MV-4-11 (cell line): ENCODE measurements at regions not wholly inside any gene's neighbourhood (a gene's known extent, or its start where the extent isn't known, plus 50 kb on each side); places are given as distances from the start of the nearest gene placed in this dataset.
"Not testable (repeated sequence)": the region's sequence is repeated elsewhere in the genome, so short reads cannot be mapped to it uniquely, and the experiment has no call there.

Experiments
- DNase-seq: peaks from one replicate; lab custom pipeline; 2025; lab: John Stamatoyannopoulos, UW

DNA sequence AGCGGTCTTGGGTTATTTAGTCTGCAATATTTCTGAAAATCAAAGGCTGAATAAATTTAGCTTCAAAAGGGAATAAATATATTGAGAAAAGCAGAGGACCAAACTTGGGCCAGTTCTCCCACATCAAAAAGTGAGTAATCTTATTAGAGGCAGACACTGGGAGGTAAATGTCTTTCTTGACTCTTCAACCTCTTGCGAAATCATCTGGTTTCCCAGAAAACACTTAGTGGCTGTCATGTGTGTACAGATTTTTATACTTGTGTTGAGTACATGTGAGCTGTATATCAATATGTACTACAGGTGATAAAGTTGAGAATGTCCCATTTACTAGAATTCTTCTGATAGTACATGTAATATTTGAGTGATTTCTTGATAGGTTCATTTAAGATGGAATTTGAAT lies 454.9 kb downstream of the PRR16 start:
- no peak for DNase-seq

DNA sequence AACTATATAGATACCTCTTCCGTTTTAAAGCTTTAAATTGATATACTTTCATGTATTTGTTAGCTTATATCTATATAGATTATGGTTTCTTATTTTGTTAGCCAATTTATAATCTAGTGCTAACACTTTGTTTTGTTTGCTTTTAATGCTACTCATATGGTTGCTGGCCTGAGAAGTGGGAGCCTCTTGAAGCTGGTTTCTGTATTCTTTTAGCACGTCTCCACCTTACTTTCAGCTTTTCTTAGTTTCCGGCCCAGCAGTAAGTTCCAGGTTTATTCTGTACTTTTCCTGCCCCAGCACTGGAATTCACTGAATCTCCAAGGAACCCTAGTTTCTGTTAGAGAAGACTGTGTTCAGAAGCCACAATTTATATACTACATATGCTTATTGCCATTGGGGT lies 458.9 kb downstream of the PRR16 start:
- DNase-seq, result no peak

- no peak for DNase-seq
Measured at GRCh38 chr5:120926471-120926870, 462.4 kb downstream of the PRR16 start.

DNA sequence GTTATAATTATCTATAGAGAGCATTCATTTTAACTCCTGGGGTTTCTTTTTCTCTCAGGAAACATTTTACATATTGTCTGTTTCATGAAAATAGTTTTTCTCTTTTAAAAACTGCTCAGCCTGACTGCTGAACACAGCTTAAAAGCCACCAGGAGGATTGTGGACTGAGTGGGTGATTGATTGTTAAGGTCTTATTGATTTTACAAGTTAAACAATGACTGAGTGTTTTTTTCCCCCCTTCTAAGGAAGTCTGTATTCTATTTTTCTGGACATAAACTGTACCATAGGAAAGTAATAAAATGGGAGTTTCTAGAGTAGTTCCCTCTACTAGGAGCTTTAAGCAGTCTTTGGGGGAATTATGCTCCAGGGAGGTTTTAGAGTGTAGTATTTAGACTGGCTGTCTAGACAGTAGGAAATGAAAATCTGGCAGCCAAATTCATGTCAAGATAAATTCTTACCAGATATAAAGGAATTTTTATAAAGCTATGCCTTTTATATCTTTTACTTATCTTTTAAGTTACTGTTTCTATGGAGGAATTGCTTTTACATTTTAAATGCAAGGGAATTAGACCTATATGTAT lies 463.9 kb downstream of the PRR16 start:
- DNase-seq, result no peak

DNA sequence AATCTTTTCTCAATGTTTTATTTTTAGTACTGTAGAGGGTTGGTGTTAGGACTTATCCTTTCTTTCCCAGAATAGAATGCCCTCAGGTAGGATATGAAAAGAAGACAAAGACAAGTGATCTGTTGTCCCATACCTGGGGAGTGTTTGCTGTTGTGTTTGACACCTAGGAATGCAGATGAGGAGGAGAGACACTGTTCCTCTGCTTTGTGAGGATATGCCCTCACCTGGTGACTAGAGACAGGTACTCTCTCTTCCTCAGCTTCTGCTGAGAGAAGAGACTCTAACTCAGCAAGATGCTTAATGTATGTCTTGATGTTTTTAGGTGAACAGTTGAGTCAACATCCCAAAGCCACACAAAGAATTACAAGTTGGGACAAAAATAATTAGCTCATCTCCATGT lies 468.4 kb downstream of the PRR16 start:
- no peak for DNase-seq

DNA sequence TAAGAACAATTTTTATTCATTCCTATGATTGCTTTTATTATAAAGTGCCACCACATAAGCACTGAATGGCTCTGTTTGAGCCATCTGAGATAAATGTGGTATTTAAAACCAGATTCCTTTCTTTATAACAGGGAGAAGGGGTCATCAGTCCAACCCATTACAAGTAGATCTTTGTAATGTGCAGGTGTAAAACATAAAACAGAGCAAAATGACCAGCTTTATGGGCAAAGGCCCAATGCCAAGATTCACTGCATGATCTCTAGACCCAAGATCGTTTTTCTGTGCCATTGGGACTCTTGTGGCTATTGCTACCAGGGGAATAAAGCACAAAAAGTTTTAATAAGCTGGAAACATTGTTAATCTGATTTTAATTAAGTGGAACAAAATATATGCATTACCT lies 469.9 kb downstream of the PRR16 start:
- DNase-seq, result no peak

GRCh38 chr5:120936652-120937051 lies 472.6 kb downstream of the PRR16 start:
- DNase-seq, result no peak

GRCh38 chr5:120938604-120939003 lies 474.5 kb downstream of the PRR16 start:
- DNase-seq, result no peak

GRCh38 chr5:120942596-120943350 lies 478.7 kb downstream of the PRR16 start:
- no peak for DNase-seq

GRCh38 chr5:120949596-120949995 lies 485.5 kb downstream of the PRR16 start:
- DNase-seq, result not testable (repeated sequence)

GRCh38 chr5:120953445-120953844 lies 489.3 kb downstream of the PRR16 start:
- DNase-seq, result not testable (repeated sequence)

- no peak for DNase-seq
Measured at GRCh38 chr5:120954255-120954654, 490.2 kb downstream of the PRR16 start.

GRCh38 chr5:120955795-120956194 lies 491.7 kb downstream of the PRR16 start:
- no peak for DNase-seq

GRCh38 chr5:120958877-120959485 lies 494.9 kb downstream of the PRR16 start:
- no peak for DNase-seq

DNA sequence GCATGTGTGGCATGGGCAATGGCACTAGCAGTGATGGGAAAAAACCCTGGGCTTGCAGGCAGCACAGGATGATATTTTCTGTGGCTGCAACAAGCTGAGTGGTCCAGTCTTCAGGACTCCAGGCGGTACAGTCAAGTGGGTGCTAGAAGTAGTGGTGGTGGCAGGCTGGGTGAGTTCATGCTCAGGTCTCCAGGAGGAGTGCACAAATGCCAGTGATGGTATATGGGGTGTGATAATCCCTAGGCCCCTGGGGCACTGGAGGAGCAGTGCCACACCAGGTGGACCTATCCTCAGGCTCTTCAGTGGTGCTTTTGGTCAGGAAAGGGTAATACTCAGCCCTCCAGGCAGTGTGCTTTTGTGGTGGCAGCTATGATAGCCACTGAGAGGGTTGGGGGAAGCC lies 496.4 kb downstream of the PRR16 start:
- DNase-seq, result no peak

GRCh38 chr5:120967366-120967765 lies 503.3 kb downstream of the PRR16 start:
- DNase-seq, result no peak

DNA sequence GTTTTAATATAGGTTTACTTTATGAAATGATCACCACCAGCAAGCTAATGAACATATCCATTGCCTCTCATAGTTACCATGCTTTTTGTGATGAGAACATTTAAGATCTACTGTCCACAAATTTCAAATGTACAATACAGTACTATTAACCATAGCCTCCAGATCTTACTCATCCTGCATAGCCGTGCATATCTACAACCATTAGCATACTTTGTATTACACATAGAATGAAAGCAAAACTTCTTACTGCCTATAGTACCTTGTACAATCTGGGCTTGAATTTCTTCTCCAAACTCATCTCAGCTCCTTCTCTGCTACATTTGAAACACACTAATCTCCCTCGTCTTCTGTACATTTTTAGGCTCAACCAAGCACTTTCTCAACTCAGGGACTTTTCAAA lies 510.6 kb downstream of the PRR16 start:
- DNase-seq, result no peak

DNA sequence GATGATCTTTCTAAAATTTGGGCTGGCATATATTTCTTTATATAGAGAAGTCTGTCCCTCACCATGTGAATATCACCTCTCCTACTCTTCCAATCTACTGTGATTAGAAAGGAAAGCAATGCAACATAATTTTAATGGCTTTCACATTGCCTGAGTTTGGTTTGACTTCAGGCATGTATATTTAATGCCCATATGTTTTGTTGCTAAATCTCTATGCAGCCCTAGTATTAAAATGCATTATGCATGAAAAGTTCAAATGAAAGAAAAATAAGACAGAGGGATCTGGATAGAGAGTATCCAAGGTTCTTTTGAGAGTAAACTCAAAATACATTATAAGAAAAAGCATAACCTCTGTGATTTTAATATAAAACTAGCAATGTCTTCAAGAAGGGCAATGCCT lies 518.3 kb downstream of the PRR16 start:
- DNase-seq, result no peak

- no peak for DNase-seq
Measured at GRCh38 chr5:120985526-120985925, 521.4 kb downstream of the PRR16 start.

DNA sequence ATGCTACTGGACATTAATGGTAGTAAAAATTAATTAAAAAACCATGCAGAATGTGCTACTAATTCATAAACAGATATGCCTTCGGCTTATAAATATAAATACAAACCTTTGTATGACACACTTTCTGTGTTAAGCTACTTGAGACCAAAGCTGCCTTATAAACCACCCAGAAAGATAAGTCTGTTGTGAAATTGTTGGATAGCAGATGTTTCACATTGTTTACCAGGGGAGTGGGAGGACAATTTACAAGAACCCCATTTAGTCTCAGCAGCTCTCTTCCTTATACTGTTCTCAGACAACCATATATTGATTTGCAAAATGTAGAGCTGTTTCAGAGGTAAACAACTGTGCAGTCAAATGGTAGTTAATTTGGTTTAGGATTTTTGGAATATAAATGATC lies 524.4 kb downstream of the PRR16 start:
- DNase-seq, result no peak

DNA sequence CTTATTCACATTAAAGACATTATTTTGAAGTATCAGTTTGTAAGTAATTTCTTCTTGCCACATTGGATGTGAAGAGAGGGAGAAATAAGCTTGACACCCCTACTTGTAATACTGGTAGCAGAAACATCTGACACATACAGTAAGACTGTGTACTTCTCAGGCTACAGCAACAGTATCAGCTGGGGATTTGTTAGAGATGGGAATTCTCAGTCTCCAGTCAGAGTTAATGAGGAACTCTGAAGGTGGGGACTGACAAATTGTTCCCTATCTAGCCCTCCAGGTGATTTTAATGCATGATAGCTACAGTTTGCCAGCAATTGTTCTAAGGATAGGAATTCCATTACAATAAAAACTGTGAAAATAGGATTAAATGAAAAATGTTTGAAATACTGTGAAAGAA lies 524.8 kb downstream of the PRR16 start:
- DNase-seq, result no peak

DNA sequence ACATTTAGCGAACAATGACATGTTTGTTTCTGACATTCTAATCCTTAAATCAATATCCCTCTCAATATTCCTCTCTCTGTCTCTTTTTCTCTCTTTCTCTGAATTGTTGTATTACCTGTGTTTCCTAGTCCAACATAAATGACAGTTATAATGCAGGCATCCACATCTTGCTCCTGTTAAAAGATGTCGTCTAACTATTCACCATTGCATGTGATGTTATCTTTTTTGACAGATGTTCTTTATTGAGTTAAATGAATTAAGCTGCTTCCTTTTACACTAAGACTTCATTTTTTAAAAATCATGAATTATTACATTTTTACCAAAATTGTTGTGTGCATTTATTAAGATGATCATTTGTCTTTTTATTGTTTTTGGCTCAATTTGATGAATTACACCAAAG lies 527.5 kb downstream of the PRR16 start:
- DNase-seq, result no peak

DNA sequence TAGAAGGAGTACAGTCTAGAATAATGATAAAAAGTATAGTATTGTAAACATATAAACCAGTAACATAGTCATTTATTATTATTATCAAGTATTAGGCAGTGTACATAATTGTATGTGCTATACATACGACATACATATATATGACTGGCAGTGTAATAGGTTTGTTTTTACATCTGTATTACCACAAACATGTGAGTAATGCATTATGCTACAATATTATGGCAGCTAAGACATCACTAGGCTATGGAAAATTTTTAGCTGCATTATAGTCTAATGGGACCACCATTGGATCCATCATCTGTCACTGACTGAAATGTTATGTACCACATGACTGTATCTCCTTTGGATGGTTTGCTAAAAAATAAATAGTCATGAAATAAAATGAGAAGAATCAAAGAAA lies 530.0 kb downstream of the PRR16 start:
- no peak for DNase-seq

DNA sequence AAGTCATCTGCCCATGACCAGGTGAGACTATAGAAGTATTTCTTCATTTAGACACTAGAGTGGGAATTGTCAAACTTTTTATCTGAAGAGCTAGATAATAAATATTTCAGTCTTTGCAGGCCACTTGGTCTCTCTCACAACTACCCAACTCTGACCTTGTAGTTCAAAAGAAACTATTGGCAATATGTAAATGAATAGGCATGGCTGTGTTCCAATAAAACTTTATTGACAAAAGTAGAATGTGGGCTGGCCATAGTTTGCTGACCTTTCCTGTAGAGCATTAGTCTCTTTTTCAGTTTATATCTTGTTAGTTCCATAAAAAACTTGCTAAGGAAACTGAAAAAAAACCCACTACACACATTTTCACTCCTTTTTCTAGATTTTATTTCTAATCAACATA lies 535.5 kb downstream of the PRR16 start:
- DNase-seq, result no peak
